HEK293T (cell line): ENCODE measurements at regions not wholly inside any gene's neighbourhood (a gene's known extent, or its start where the extent isn't known, plus 50 kb on each side); places are given as distances from the start of the nearest gene placed in this dataset.

ENCODE experiments used
- CTBP1 ChIP-seq: fragments of 450-650 bp; IDR thresholded peaks from 2 replicates; pipeline ENCODE4 v1.6.1; 2016; ENCODE audit warnings: borderline replicate concordance
- FOXK2 ChIP-seq: fragments of 450-650 bp; IDR thresholded peaks from 2 replicates; pipeline ENCODE4 v1.6.1; 2016; ENCODE audit warnings: mild to moderate bottlenecking
- PKNOX1 ChIP-seq: fragments of 450-650 bp; IDR thresholded peaks from 2 replicates; pipeline ENCODE4 v1.6.1; 2016
- SP1 ChIP-seq: fragments of 450-650 bp; IDR thresholded peaks from 2 replicates; pipeline ENCODE4 v1.6.1; 2017
- TARDBP ChIP-seq: fragments of 450-650 bp; IDR thresholded peaks from 2 replicates; pipeline ENCODE4 v1.6.1; 2016
- ZNF384 ChIP-seq: fragments of 450-650 bp; IDR thresholded peaks from 2 replicates; pipeline ENCODE4 v1.6.1; 2016

- TF ChIP-seq PKNOX1 (no peak), FOXK2 (no peak), SP1 (no peak), CTBP1 (no peak), TARDBP (no peak), ZNF384 (no peak)
Observed at GRCh38 chr4:38205261-38205660, 245.1 kb downstream of the PTTG2 start.
